Mesendoderm (in vitro differentiated cells): ENCODE measurements at regions not wholly inside any gene's neighbourhood (a gene's known extent, or its start where the extent isn't known, plus 50 kb on each side); places are given as distances from the start of the nearest gene placed in this dataset.

ENCODE experiments used
- DNase-seq: peaks from one replicate; pipeline ENCODE4 v3.0.0; 2013
- H2AK5ac ChIP-seq: 2 replicates; pipeline ENCODE4 v1.6.1; 2013; ENCODE audit warnings: low read length, inconsistent platforms
- H2BK120ac ChIP-seq: 2 replicates; pipeline ENCODE4 v1.6.1; 2013; ENCODE audit warnings: low read depth, mild to moderate bottlenecking, low read length, moderate library complexity, mixed read lengths
- H2BK15ac ChIP-seq: replicated peaks from 2 replicates; pipeline ENCODE4 v1.6.1; 2013; ENCODE audit warnings: low read depth, mild to moderate bottlenecking, moderate library complexity
- H2BK5ac ChIP-seq: 2 replicates; pipeline ENCODE4 v1.6.1; 2013; ENCODE audit warnings: low read length, inconsistent platforms
- H3K18ac ChIP-seq: 2 replicates; pipeline ENCODE4 v1.6.1; 2013; ENCODE audit warnings: mild to moderate bottlenecking, low read length, mixed read lengths
- H3K23ac ChIP-seq: one replicate; pipeline ENCODE4 v1.6.1; 2013; ENCODE audit warnings: low read length
- H3K27ac ChIP-seq: 2 replicates; pipeline ENCODE4 v1.5.1; 2013; ENCODE audit warnings: low read depth, mild to moderate bottlenecking, inconsistent platforms, low read length, moderate library complexity
- H3K27me3 ChIP-seq: 2 replicates; pipeline ENCODE4 v1.6.1; 2013; ENCODE audit warnings: low read length, control low read depth, mild to moderate bottlenecking, inconsistent platforms; ENCODE audit not compliant: insufficient read depth, poor library complexity
- H3K36me3 ChIP-seq: 2 replicates; pipeline ENCODE4 v1.6.1; 2013; ENCODE audit warnings: low read length, inconsistent platforms; ENCODE audit not compliant: control insufficient read depth, insufficient read depth
- H3K4ac ChIP-seq: one replicate; pipeline ENCODE4 v1.6.1; 2013; ENCODE audit warnings: low read depth, mild to moderate bottlenecking, low read length, moderate library complexity
- H3K4me1 ChIP-seq: 2 replicates; pipeline ENCODE4 v1.6.1; 2013; ENCODE audit warnings: low read depth, low read length, inconsistent platforms; ENCODE audit not compliant: control insufficient read depth
- H3K4me2 ChIP-seq: 2 replicates; pipeline ENCODE4 v1.6.1; 2013; ENCODE audit warnings: low read length
- H3K4me3 ChIP-seq: 2 replicates; pipeline ENCODE4 v1.5.1; 2013; ENCODE audit warnings: mild to moderate bottlenecking, low read length
- H3K56ac ChIP-seq: one replicate; pipeline ENCODE4 v1.6.1; 2013; ENCODE audit warnings: low read length
- H3K79me1 ChIP-seq: 2 replicates; pipeline ENCODE4 v1.6.1; 2013; ENCODE audit warnings: low read length, inconsistent platforms
- H3K79me2 ChIP-seq: 2 replicates; pipeline ENCODE4 v1.6.1; 2013; ENCODE audit warnings: mild to moderate bottlenecking, low read length; ENCODE audit not compliant: control insufficient read depth, insufficient read depth
- H3K9ac ChIP-seq: 2 replicates; pipeline ENCODE4 v1.6.1; 2013; ENCODE audit warnings: low read length, inconsistent platforms
- H4K5ac ChIP-seq: one replicate; pipeline ENCODE4 v1.6.1; 2013; ENCODE audit warnings: low read length
- H4K8ac ChIP-seq: one replicate; pipeline ENCODE4 v1.6.1; 2013; ENCODE audit warnings: low read depth, mild to moderate bottlenecking, control low read depth, low read length, moderate library complexity
- WGBS: extraction: QIAGEN DNeasy Blood & Tissue Kit; methylation state at CpG from one replicate; pipeline ENCODE4 v1.1.7; 2013; ENCODE audit warnings: low lambda C conversion rate, missing lambda C conversion rate; ENCODE audit not compliant: insufficient coverage; ENCODE audit errors: extremely low coverage; 5-methylcytosine and 5-hydroxymethylcytosine counted together

DNA sequence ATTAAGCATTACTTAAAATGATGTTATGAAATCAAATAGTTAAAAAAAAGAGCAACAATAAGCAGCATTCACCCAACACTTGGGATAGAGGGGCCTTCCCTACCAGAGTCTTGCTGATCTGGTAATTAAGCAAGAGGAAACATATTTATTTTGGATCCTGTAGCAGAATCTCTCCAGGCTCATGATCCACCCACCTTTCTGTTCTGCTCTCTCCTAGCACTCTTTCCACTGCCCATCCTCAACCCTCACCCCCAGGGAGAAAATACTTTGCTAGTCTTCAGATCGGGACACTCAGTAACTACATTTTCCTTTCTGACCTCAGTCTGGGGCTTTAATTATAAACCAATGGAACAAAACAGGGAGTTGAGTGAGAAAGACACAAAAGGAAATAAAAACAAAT lies 1541.9 kb downstream of the AACS start:
- Histone ChIP-seq H3K27me3 (no peaks in the 10 kb centered on the region), H3K56ac (no peak overlapping the region), H3K79me2 (no peaks in the 10 kb centered on the region), H2BK120ac (no peak overlapping the region), H3K4me2 (no peak overlapping the region), H3K36me3 (no peaks in the 10 kb centered on the region), H4K5ac (no peak overlapping the region), H3K79me1 (no peaks in the 10 kb centered on the region), H3K9ac (no peak overlapping the region), H3K4me1 (no peaks in the 10 kb centered on the region), H2AK5ac (no peak overlapping the region), H3K4me3 (no peak overlapping the region), H3K27ac (no peak overlapping the region), H4K8ac (no peak overlapping the region), H3K4ac (no peak overlapping the region), H3K18ac (no peak overlapping the region), H2BK5ac (no peak overlapping the region), H3K23ac (no peak overlapping the region), H2BK15ac (no peak overlapping the region)
- no peak for DNase-seq
- no CpG with 5 or more reads among the region's 1 CpG for WGBS

DNA sequence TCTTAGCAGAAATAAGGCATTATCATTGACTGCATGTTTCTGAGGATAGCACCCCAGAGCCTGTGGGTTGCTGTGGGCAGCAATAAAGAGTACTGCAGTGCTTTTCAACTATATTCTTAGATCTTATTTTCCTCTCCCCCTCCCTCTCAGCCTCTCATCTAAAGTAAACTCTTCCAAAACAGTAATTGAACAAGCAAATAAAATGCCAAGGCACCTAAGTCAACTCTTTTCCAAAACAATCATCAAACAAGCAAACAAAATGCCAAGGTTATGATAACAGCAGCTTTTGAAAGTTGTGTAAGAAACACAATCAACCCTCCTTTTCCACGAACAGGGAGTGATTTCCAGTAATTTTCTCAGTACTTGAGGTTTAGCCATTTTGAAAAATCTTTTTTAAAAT lies 1542.6 kb downstream of the AACS start:
- no peak overlapping the region for H2BK5ac ChIP-seq
- H3K79me2 ChIP-seq = no peaks in the 10 kb centered on the region
- H3K4me1 ChIP-seq = no peaks in the 10 kb centered on the region
- H3K9ac ChIP-seq = no peak overlapping the region
- no peak overlapping the region for H2BK15ac ChIP-seq
- no peaks in the 10 kb centered on the region for H3K79me1 ChIP-seq
- no peak overlapping the region for H3K27ac ChIP-seq
- no peak overlapping the region for H3K56ac ChIP-seq
- H4K5ac ChIP-seq = no peak overlapping the region
- no peaks in the 10 kb centered on the region for H3K36me3 ChIP-seq
- H2BK120ac ChIP-seq = no peak overlapping the region
- H3K4me2 ChIP-seq = no peak overlapping the region
- DNase-seq = no peak
- no peak overlapping the region for H4K8ac ChIP-seq
- no peak overlapping the region for H3K23ac ChIP-seq
- WGBS = no CpG with 5 or more reads among the region's 1 CpG
- H3K4me3 ChIP-seq = no peak overlapping the region
- no peaks in the 10 kb centered on the region for H3K27me3 ChIP-seq
- no peak overlapping the region for H3K4ac ChIP-seq
- no peak overlapping the region for H3K18ac ChIP-seq
- no peak overlapping the region for H2AK5ac ChIP-seq

DNA sequence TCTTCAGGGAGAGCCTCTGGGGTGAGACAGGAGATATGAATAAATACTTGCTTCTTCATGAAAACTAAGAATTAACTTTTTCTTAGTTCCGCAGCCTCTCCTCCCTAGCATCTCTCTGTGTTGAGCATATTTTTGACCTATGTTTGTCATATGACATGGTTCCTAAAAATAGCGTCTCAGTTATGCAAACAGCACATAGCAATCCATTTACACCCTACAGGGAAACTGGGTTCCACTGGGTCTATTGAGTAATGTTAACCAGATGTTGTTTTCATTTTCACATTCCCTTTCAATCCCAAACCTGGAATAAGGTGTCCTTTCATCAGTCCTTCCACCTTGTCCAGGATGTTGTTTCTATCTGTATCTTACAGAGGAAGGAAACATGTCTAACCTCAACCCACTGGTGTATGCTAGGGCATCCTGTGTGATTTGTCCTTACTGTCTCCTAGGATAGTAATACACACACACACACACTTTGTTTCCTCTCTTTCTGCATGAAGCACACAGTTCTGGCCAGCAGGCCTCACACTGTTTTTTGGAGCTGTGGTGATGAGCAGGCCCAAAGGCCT lies 1543.5 kb downstream of the AACS start:
- no peak overlapping the region for H3K4ac ChIP-seq
- H3K4me2 ChIP-seq = no peak overlapping the region
- H3K4me3 ChIP-seq = no peak overlapping the region
- WGBS = no CpG with 5 or more reads among the region's 2 CpGs
- no peak overlapping the region for H3K18ac ChIP-seq
- H3K36me3 ChIP-seq = no peaks in the 10 kb centered on the region
- no peak overlapping the region for H3K27ac ChIP-seq
- no peak overlapping the region for H3K9ac ChIP-seq
- no peak overlapping the region for H4K8ac ChIP-seq
- H2BK120ac ChIP-seq = no peak overlapping the region
- H3K79me1 ChIP-seq = no peaks in the 10 kb centered on the region
- no peak for DNase-seq
- H4K5ac ChIP-seq = no peak overlapping the region
- no peak overlapping the region for H3K23ac ChIP-seq
- H2BK5ac ChIP-seq = no peak overlapping the region
- no peak overlapping the region for H2BK15ac ChIP-seq
- H3K4me1 ChIP-seq = no peaks in the 10 kb centered on the region
- H2AK5ac ChIP-seq = no peak overlapping the region
- H3K79me2 ChIP-seq = no peaks in the 10 kb centered on the region
- no peak overlapping the region for H3K56ac ChIP-seq
- no peaks in the 10 kb centered on the region for H3K27me3 ChIP-seq

DNA sequence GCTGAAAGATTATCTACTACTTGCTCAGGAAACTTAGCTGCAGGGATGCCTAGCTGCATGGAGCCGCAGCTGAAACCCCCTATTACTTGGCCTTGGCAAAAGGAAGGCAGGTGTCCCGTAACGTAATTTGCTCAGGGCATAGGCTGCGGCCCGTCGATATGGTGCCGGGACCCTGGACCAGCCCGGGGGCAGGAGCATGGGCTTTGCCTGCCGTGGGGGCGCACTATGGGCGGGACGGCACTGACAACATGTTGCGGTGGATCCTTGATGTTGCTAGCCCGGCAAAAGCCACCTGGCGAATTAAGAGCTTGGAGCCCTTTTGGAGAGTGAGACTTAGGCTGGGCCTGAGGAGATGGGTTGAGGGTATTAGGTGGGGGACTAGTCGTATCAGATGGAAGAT lies 1551.2 kb downstream of the AACS start:
- Histone ChIP-seq H3K4me3 (no peak overlapping the region), H3K36me3 (no peaks in the 10 kb centered on the region), H4K5ac (no peak overlapping the region), H3K79me2 (no peaks in the 10 kb centered on the region), H4K8ac (no peak overlapping the region), H2AK5ac (no peak overlapping the region), H2BK120ac (no peak overlapping the region), H3K79me1 (no peaks in the 10 kb centered on the region), H3K23ac (no peak overlapping the region), H3K56ac (no peak overlapping the region), H3K9ac (no peak overlapping the region), H3K4ac (no peak overlapping the region), H2BK15ac (no peak overlapping the region), H3K18ac (no peak overlapping the region), H2BK5ac (no peak overlapping the region), H3K27ac (no peak overlapping the region), H3K4me1 (no peaks in the 10 kb centered on the region), H3K4me2 (no peak overlapping the region), H3K27me3 (no peaks in the 10 kb centered on the region)
- DNase-seq = no peak
- WGBS = no CpG with 5 or more reads among the region's 16 CpGs

DNA sequence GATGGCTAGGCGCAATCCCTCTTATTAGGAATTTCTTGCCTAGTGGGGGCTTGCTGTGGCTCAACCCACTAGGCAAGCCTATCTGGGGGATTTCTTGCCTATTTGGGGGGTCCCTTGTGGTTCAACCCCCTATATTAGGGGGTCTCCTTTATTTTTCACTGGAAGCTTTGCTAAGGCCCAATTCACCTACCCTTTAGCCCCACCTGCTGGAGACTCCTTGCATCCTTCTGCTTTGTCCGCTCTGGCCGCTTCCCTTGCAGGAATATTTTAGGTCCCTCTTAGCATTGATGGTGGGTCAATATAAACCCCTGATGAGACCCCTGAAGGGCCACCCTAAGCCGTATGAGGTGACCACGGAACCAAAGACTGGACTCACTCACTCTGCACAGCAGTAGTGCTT lies 1552.1 kb downstream of the AACS start:
- H3K79me2 ChIP-seq = no peaks in the 10 kb centered on the region
- no peak overlapping the region for H2BK5ac ChIP-seq
- H4K8ac ChIP-seq = no peak overlapping the region
- H2BK15ac ChIP-seq = no peak overlapping the region
- no peaks in the 10 kb centered on the region for H3K79me1 ChIP-seq
- H3K18ac ChIP-seq = no peak overlapping the region
- DNase-seq = peak; percentile 32
- H3K4me1 ChIP-seq = no peaks in the 10 kb centered on the region
- H3K4ac ChIP-seq = no peak overlapping the region
- no peak overlapping the region for H2AK5ac ChIP-seq
- H3K4me3 ChIP-seq = no peak overlapping the region
- H3K23ac ChIP-seq = no peak overlapping the region
- H3K27ac ChIP-seq = no peak overlapping the region
- H3K4me2 ChIP-seq = no peak overlapping the region
- no peak overlapping the region for H3K56ac ChIP-seq
- no peaks in the 10 kb centered on the region for H3K27me3 ChIP-seq
- no peak overlapping the region for H2BK120ac ChIP-seq
- H3K9ac ChIP-seq = no peak overlapping the region
- no CpG with 5 or more reads among the region's 5 CpGs for WGBS
- H4K5ac ChIP-seq = no peak overlapping the region
- H3K36me3 ChIP-seq = no peaks in the 10 kb centered on the region

DNA sequence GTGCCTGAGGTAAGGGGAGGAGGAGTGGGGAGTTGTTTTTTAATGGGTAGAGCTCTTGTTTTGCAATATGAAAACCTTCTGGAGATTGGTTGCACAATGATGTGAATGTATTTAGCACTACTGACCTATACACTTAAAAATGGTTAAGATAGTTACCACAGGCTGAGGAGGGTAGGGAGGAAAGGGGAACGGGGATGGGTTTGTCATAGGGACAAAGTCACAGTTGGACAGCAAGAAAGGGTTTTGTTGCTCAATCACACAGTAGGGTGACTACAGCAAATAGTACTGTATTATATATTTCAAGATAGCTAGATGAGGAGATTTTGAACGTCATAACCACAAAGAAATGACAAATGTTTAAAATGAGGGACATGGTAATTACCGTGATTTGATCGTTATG lies 1562.4 kb downstream of the AACS start:
- Histone ChIP-seq H3K4ac (no peak overlapping the region), H3K23ac (no peak overlapping the region), H2BK15ac (no peak overlapping the region), H3K4me2 (no peak overlapping the region), H3K27me3 (no peaks in the 10 kb centered on the region), H3K56ac (no peak overlapping the region), H3K79me1 (no peaks in the 10 kb centered on the region), H3K4me3 (no peak overlapping the region), H3K79me2 (no peaks in the 10 kb centered on the region), H4K5ac (no peak overlapping the region), H3K18ac (no peak overlapping the region), H3K27ac (no peak overlapping the region), H4K8ac (no peak overlapping the region), H3K4me1 (no peaks in the 10 kb centered on the region), H2AK5ac (no peak overlapping the region), H2BK120ac (no peak overlapping the region), H2BK5ac (no peak overlapping the region), H3K36me3 (no peaks in the 10 kb centered on the region), H3K9ac (no peak overlapping the region)
- no peak for DNase-seq
- no CpG with 5 or more reads among the region's 4 CpGs for WGBS
